HUES6 (cell line): ENCODE measurements at regions not wholly inside any gene's neighbourhood (a gene's known extent, or its start where the extent isn't known, plus 50 kb on each side); places are given as distances from the start of the nearest gene placed in this dataset.
A peak's percentile ranks its signal among the peaks of the same experiment; 100 is the strongest.

Source experiments
- H3K27ac ChIP-seq: 2 replicates; pipeline ENCODE4 v1.7.0; 2013; ENCODE audit warnings: low read depth, mild to moderate bottlenecking, low read length, inconsistent platforms
- H3K27me3 ChIP-seq: 2 replicates; pipeline ENCODE4 v1.6.1; 2013; ENCODE audit warnings: low read length; ENCODE audit not compliant: control insufficient read depth, insufficient read depth
- H3K36me3 ChIP-seq: 2 replicates; pipeline ENCODE4 v1.6.1; 2013; ENCODE audit warnings: low read length; ENCODE audit not compliant: control insufficient read depth, insufficient read depth
- H3K4me1 ChIP-seq: 2 replicates; pipeline ENCODE4 v1.6.1; 2013; ENCODE audit warnings: low read length; ENCODE audit not compliant: control insufficient read depth, insufficient read depth
- H3K4me3 ChIP-seq: 2 replicates; pipeline ENCODE4 v1.5.1; 2013; ENCODE audit warnings: low read depth, low read length
- H3K9ac ChIP-seq: one replicate; pipeline ENCODE4 v1.6.1; 2013; ENCODE audit warnings: mild to moderate bottlenecking, low read length
- H3K9me3 ChIP-seq: 2 replicates; pipeline ENCODE4 v1.6.1; 2013; ENCODE audit warnings: low read depth, low read length; ENCODE audit not compliant: control insufficient read depth, insufficient read depth

DNA sequence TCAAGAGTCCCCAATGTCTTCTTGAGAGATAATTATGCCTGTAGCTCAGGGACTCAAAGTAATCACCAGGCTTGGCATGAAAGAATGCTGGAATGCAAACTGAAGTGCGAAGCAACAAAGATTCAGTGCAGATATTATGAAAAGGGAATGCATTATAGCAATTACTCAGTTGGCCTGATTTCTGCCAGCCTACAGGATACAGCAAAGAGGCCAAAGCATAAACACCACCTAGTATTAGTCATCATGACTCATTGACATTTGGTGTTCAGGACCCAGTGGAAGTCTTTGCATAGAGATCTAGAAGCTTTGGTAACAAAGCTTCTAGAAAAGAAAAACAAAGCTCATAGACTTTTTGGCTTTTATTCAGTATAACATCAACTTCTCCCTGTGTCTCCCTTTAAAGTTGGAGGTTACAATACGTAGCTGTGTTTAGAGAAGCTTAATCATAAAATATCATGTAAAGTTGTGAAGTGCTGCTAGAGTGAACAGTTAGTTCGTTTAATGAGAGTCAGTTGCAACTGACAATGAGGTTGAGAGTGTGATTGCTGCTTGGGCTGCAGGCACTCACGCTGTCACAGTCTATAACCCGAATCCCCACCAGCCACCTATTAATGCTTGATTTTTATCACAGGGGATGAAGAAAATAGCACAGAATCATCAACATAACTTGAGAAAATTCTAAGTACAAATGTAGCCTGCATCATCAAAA is 932.7 kb downstream of the TFAP2A start:
- H3K36me3 ChIP-seq = no peaks in the 10 kb centered on the region
- no peaks in the 10 kb centered on the region for H3K9me3 ChIP-seq
- H3K4me3 ChIP-seq = peak overlapping the region; percentile 12; the same call in 1 of the 2 replicates
- no peaks in the 10 kb centered on the region for H3K27me3 ChIP-seq
- no peak overlapping the region for H3K9ac ChIP-seq
- peaks cover 20% of the 10 kb centered on the region for H3K4me1 ChIP-seq
- H3K27ac ChIP-seq = peak overlapping the region; percentile 91

DNA sequence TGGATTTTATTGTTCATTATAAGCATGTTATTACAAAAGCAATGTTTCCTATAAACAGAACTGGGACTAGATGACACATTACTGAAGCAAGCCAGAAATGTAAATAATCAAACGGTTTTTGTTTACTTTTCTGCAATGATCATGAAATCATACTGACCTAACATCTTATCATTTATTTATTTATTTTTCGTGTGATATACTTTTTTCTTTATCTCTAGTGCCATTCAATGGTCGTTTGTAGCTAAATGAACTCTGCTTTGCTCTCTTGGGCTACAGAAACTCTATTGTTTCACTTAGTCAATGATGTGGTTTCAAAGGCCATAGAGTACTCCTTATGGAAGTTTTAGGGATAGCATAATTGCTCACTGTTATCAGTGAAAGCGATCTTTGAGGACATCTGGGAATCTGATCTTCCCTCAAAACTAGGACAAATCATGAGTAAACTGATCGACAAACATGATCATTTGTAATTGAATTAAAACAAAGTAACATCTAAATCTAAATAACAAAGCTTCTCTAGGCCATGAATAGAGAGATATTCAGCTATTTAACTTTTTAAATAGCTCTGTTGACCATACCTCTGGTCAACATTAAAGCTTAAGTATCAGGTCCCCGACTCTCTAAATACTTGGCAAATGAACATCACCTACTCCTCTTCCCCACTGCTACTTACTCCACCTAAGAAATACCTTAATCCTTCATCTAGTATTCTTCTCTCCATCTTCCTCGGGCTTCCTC is 933.4 kb downstream of the TFAP2A start:
- H3K27ac ChIP-seq = peak overlapping the region; percentile 91
- H3K9me3 ChIP-seq = no peaks in the 10 kb centered on the region
- no peaks in the 10 kb centered on the region for H3K36me3 ChIP-seq
- peak overlapping the region; percentile 12; the same call in 1 of the 2 replicates for H3K4me3 ChIP-seq
- H3K4me1 ChIP-seq = peaks cover 20% of the 10 kb centered on the region
- no peaks in the 10 kb centered on the region for H3K27me3 ChIP-seq
- H3K9ac ChIP-seq = no peak overlapping the region

DNA sequence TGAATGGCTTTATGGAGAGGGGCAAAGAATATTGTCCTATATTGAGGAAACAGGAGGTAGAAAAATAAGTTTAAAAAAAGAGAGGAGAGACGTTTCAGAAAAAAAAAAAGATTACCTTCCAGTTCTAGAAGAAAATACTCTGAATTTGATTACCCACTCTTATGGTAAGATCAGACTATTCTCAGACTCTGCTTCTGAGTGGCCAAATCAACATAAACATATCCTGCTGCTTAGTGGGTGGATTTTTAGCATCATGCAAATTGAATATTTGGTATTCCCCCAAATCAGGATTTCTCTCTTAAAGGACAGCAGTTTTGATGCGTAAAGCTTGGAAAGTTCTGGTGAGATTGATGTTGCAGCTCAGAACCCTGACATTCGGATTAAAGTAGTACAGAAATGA is 946.6 kb downstream of the TFAP2A start:
- no peak overlapping the region for H3K9ac ChIP-seq
- H3K4me1 ChIP-seq = no peaks in the 10 kb centered on the region
- no peaks in the 10 kb centered on the region for H3K9me3 ChIP-seq
- H3K27ac ChIP-seq = no peak overlapping the region
- H3K36me3 ChIP-seq = no peaks in the 10 kb centered on the region
- H3K27me3 ChIP-seq = no peaks in the 10 kb centered on the region
- H3K4me3 ChIP-seq = no peak overlapping the region

DNA sequence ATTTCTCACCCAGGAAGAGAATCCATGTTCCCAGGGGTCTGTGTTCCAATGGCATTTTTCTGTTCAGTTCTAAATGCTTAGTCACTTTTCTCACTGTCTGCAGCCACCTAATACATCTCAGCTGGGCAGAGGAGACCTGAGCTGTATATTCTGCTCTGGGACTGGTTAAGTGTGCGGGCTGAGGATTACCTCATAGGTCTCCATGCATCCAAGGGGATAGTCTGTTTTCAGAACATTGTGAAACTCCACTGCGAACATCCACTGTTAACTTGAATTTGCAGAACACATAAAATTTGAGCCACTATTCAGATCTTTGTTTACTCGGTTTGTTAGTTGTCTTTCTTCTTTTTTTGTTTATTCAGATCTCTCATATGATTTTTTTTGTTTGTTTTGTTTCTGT is 947.1 kb downstream of the TFAP2A start:
- no peaks in the 10 kb centered on the region for H3K9me3 ChIP-seq
- H3K4me1 ChIP-seq = no peaks in the 10 kb centered on the region
- H3K4me3 ChIP-seq = no peak overlapping the region
- H3K9ac ChIP-seq = no peak overlapping the region
- H3K36me3 ChIP-seq = no peaks in the 10 kb centered on the region
- H3K27ac ChIP-seq = no peak overlapping the region
- H3K27me3 ChIP-seq = no peaks in the 10 kb centered on the region

DNA sequence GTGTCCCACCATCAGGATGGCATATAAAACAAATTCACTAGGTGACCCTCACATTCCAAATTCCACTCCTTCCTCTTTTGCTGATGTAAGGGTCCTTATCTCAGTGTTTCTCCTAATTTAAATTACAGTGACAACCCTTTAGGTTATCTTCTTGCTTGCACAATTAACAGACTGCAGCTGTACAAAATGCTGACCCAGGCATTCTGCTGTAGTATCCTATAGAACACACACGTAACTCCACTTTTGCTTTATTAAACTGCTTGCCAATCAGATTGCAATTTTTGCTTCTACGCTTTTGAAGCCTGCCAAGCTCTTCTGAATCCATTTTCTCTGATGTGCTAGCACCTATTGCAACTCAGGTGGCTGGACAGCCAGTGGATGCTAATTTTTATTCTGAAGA is 950.3 kb downstream of the TFAP2A start:
- Histone ChIP-seq H3K9me3 (no peaks in the 10 kb centered on the region), H3K4me1 (no peaks in the 10 kb centered on the region), H3K9ac (no peak overlapping the region), H3K36me3 (no peaks in the 10 kb centered on the region), H3K4me3 (no peak overlapping the region), H3K27ac (no peak overlapping the region), H3K27me3 (no peaks in the 10 kb centered on the region)

DNA sequence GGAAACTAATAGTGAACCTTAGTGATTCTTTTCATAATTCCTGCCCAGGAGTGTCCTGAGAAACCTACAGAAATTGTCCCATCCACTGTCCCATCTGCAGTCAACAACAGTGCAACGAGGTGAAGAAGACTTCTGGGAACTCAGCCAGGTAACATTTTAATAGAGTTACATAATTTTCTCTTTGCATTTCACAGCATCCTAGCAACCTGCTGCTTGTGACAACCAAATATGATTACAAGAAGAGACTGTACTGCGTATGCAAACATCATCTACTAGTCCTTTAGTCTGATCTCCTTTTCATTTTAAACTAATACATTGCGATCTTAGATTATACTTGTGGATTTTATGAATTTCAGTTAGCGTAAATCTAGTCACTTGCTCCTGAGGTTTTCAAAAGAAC is 951.6 kb downstream of the TFAP2A start:
- no peak overlapping the region for H3K9ac ChIP-seq
- no peaks in the 10 kb centered on the region for H3K36me3 ChIP-seq
- H3K4me3 ChIP-seq = no peak overlapping the region
- no peak overlapping the region for H3K27ac ChIP-seq
- H3K4me1 ChIP-seq = no peaks in the 10 kb centered on the region
- no peaks in the 10 kb centered on the region for H3K9me3 ChIP-seq
- no peaks in the 10 kb centered on the region for H3K27me3 ChIP-seq

DNA sequence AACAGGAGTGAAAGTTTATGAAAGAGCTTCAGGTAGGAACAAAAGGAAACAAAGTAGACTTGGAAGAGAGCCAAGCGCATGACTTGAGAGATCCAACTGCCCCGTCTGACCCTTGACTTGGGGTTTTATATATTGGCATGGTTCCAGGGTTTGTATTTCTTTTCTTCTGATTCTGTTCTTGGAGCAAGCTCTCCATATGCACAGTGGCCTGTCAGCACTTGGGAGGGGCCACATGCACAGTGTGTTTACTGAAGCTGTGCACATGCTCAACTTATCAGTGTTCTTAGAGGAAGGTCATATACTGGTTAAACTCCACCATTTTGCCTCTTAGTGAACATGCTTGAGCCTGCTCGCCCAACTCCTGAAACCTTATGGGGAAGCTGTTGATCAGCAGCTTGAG is 953.7 kb downstream of the TFAP2A start:
- no peaks in the 10 kb centered on the region for H3K27me3 ChIP-seq
- no peak overlapping the region for H3K4me3 ChIP-seq
- no peaks in the 10 kb centered on the region for H3K36me3 ChIP-seq
- peaks cover 8% of the 10 kb centered on the region for H3K4me1 ChIP-seq
- H3K27ac ChIP-seq = no peak overlapping the region
- H3K9ac ChIP-seq = no peak overlapping the region
- H3K9me3 ChIP-seq = no peaks in the 10 kb centered on the region

DNA sequence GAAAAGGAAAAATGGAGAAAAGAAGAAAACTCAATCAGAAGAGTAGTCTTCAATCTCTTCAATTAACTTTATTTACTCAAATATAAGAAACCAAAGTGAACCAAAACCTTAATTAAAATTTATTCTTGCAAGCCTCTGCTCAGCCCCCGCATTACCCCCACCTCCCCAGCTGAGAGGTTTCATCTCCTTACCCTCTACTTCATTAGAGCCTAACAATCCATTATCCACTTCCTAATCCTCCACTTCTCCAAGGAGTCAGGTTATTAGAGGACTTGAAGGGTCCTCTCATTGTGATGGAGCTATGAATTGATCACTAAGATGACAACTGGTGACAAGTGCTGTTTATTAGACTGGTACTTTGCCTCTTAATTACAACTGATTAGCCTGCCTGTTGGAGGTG is 956.5 kb downstream of the TFAP2A start:
- no peaks in the 10 kb centered on the region for H3K27me3 ChIP-seq
- H3K4me1 ChIP-seq = peaks cover 14% of the 10 kb centered on the region

DNA sequence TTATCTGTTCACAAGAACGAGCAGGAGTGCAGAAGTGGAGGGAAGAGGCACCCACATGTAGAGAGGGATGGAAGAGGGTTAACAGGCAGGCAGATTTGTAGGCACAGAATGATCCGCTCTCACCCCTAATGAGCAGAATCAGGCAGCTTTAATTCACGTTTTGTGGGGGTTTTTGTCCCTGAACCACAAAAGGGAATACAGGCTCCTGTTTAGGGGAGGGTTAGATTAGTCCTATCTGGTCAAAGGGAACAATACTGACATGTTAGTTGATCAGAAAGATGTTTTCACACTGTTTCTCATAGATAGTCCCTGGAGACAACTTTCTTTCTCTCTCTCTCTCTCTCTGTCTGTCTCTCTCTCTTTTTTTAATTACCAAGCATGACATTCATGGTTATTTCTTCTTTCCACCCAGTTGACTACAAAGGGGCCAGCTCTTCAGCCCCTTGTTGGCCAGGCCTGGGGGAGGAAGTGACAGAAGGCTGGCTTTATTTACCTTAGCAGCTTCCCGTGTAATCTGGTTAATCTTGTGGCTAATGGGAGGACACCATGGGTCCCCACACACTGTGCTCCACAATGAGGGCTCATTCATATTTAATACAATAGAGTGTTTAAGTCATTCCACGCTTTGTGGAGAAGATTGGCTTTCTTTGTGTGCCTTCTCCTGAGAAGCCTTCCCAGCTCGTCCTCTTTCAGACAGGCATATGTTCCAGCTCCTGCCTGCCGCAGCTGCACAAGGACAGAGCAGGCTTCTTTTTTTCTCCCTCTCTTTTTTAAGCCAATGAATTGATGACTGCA is 958.8 kb downstream of the TFAP2A start:
- Histone ChIP-seq H3K36me3 (no peaks in the 10 kb centered on the region), H3K4me3 (no peak overlapping the region), H3K4me1 (peaks cover 14% of the 10 kb centered on the region), H3K27me3 (no peaks in the 10 kb centered on the region), H3K9me3 (peaks cover 5% of the 10 kb centered on the region; the same call in 1 of the 2 replicates), H3K27ac (no peak overlapping the region), H3K9ac (no peak overlapping the region)

More for the DNA sequence above, 956.5 kb downstream of the TFAP2A start:
- Histone ChIP-seq H3K9me3 (no peaks in the 10 kb centered on the region), H3K9ac (no peak overlapping the region), H3K27ac (no peak overlapping the region), H3K4me3 (no peak overlapping the region), H3K36me3 (no peaks in the 10 kb centered on the region)

DNA sequence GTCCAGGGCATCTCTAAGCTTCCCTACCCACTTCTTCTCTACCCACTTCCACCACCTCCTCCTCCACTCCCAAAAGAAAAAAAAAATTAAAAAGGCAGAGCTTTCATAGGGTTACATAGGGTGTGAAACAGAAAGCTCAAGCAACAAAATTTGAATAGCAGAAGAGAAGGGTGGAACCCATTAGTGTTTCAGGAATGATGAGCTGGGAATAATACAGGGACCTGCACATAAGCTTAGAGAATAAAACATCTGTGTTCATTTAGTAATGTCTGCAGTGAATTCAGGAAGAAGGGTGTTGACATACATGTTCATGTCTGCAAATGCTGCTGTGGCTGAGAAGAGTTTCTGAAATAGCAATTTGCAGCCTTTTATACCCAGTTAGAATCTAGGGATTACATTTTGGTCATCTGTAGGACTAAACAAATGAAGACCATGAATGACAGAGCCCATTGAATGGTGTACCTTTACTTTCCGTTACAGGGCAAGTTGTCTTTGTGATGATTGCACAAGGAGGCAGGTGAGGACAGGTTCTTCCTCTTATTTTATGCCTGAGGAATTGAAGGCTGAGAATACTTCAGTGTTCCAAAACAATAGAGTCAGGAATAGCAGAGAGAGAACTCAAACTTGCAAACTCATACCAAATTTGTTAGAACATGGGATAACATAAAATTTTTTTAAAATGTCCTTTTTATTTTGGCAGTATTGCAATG is 975.1 kb downstream of the TFAP2A start:
- no peaks in the 10 kb centered on the region for H3K4me1 ChIP-seq
- no peak overlapping the region for H3K9ac ChIP-seq
- no peaks in the 10 kb centered on the region for H3K36me3 ChIP-seq
- no peak overlapping the region for H3K4me3 ChIP-seq
- no peak overlapping the region for H3K27ac ChIP-seq
- H3K27me3 ChIP-seq = no peaks in the 10 kb centered on the region
- peaks cover 10% of the 10 kb centered on the region for H3K9me3 ChIP-seq
